ENCODE measurements at regions not wholly inside any gene's neighbourhood (a gene's known extent, or its start where the extent isn't known, plus 50 kb on each side); places are given as distances from the start of the nearest gene placed in this dataset.

GRCh38 chr3:16040991-16041390, 133.5 kb upstream of the GALNT15 start:
- TF ChIP-seq CTCF (IDR thresholded peaks at IDR 0.05) (no peak), EP300 (IDR thresholded peaks at IDR 0.05) (no peak), POLR2A (IDR thresholded peaks at IDR 0.05) (no peak)
- 91 to 94% (median 93%) methylated on average over 2 of the region's 2 CpGs for WGBS, 3 donors

GRCh38 chr3:16048435-16049318, 125.8 kb upstream of the GALNT15 start:
- WGBS, 3 donors: 14 to 18% (median 17%) methylated on average over 5 of the region's 5 CpGs
- H3K27ac ChIP-seq: no peak overlapping the region
- H3K9me3 ChIP-seq: no peaks in the 10 kb centered on the region
- no peak for TF ChIP-seq POLR2A (IDR thresholded peaks at IDR 0.05)
- peak; percentile 70 to 87 (median 80) for TF ChIP-seq CTCF (IDR thresholded peaks at IDR 0.05)
- TF ChIP-seq EP300 (IDR thresholded peaks at IDR 0.05): no peak
- peak in 2 of 5 donors; percentile 32 to 70 for DNase-seq
- H3K27me3 ChIP-seq: no peaks in the 10 kb centered on the region
- no peak overlapping the region for H3K4me3 ChIP-seq
- no peaks in the 10 kb centered on the region for H3K36me3 ChIP-seq
- H3K4me1 ChIP-seq (ENCODE audit: insufficient read depth): peaks cover 5% of the 10 kb centered on the region
- intact Hi-C loops (cut with DNase I): loop anchor here in 3 of 4 donors (5.0 kb wide), 2 partner anchors 129 to 199 kb away; no protein-coding TSS in a partner anchor

More at GRCh38 chr3:16040991-16041390, 133.5 kb upstream of the GALNT15 start:
- Histone ChIP-seq H3K9me3 (no peaks in the 10 kb centered on the region), H3K27me3 (no peaks in the 10 kb centered on the region), H3K4me3 (no peak overlapping the region), H3K27ac (no peak overlapping the region), H3K36me3 (no peaks in the 10 kb centered on the region), H3K4me1 (ENCODE audit: insufficient read depth) (no peaks in the 10 kb centered on the region)
- intact Hi-C loops (cut with DNase I): no loop called here
- no peak for DNase-seq

- Histone ChIP-seq H3K27me3 (no peaks in the 10 kb centered on the region), H3K9me3 (no peaks in the 10 kb centered on the region), H3K36me3 (no peaks in the 10 kb centered on the region), H3K4me1 (ENCODE audit: insufficient read depth) (peaks cover 11% of the 10 kb centered on the region), H3K27ac (no peak overlapping the region), H3K4me3 (no peak overlapping the region)
- intact Hi-C loops (cut with DNase I): loop anchor here (2.0 to 10.0 kb wide), 7 partner anchors 84 to 416 kb away; no protein-coding TSS in a partner anchor
- no peak for DNase-seq
- no peak for TF ChIP-seq EP300 (IDR thresholded peaks at IDR 0.05)
- no peak for TF ChIP-seq CTCF (IDR thresholded peaks at IDR 0.05)
- TF ChIP-seq POLR2A (IDR thresholded peaks at IDR 0.05): no peak
- WGBS, 3 donors: 79 to 87% (median 82%) methylated on average over 16 of the region's 16 CpGs
Measured at GRCh38 chr3:16050641-16051467, 123.6 kb upstream of the GALNT15 start.

GRCh38 chr3:16051691-16052090, 122.8 kb upstream of the GALNT15 start:
- 69 to 83% (median 81%) methylated on average over 4 of the region's 4 CpGs for WGBS, 3 donors
- TF ChIP-seq EP300 (IDR thresholded peaks at IDR 0.05) (no peak), POLR2A (IDR thresholded peaks at IDR 0.05) (no peak), CTCF (IDR thresholded peaks at IDR 0.05) (no peak)
- H3K4me3 ChIP-seq: no peak overlapping the region
- no peaks in the 10 kb centered on the region for H3K36me3 ChIP-seq
- no peak for DNase-seq
- peaks cover 10% of the 10 kb centered on the region for H3K4me1 ChIP-seq (ENCODE audit: insufficient read depth)
- H3K27ac ChIP-seq: no peak overlapping the region
- no peaks in the 10 kb centered on the region for H3K27me3 ChIP-seq
- intact Hi-C loops (cut with DNase I): loop anchor here (2.0 to 10.0 kb wide), 7 partner anchors 83 to 417 kb away; no protein-coding TSS in a partner anchor
- no peaks in the 10 kb centered on the region for H3K9me3 ChIP-seq
